Stimulated activated naive B cell treated with anti-CD40 and anti-IgM and Interleukin-4, amounts not matched to agents 10 μg/mL and 1 μg/mL and 100 μg/mL, for 72 hours (primary cell): ENCODE measurements at regions not wholly inside any gene's neighbourhood (a gene's known extent, or its start where the extent isn't known, plus 50 kb on each side); places are given as distances from the start of the nearest gene placed in this dataset.

ENCODE experiments used
- ATAC-seq, 2 donors: fragments of 150-1000 bp; cut with Tn5 transposase; replicated peaks; 2 replicates each; pipeline ENCODE4 v1.10.0; 2021; ENCODE audit warnings: moderate library complexity in 1 of 2
- DNase-seq: peaks from one replicate; pipeline ENCODE4 v3.0.0; 2021
- H3K27ac Mint-ChIP-seq: one replicate; pipeline ENCODE4 v1.8.0; 2022; ENCODE audit warnings: mild to moderate bottlenecking, mixed read lengths
- H3K27me3 Mint-ChIP-seq, 2 donors: one replicate each; pipeline ENCODE4 v1.8.0; 2022; ENCODE audit warnings: mixed read lengths in 2 of 2
- H3K36me3 Mint-ChIP-seq, 2 donors: one replicate each; pipeline ENCODE4 v1.8.0; 2022; ENCODE audit warnings: mixed read lengths in 2 of 2, mild to moderate bottlenecking in 1 of 2
- H3K4me1 Mint-ChIP-seq, 2 donors: one replicate each; pipeline ENCODE4 v1.8.0; 2022; ENCODE audit warnings: mixed read lengths in 2 of 2, mild to moderate bottlenecking in 1 of 2
- H3K4me3 Mint-ChIP-seq, 2 donors: one replicate each; pipeline ENCODE4 v1.8.0; 2022; ENCODE audit warnings: mild to moderate bottlenecking in 2 of 2, mixed read lengths in 2 of 2, moderate library complexity in 1 of 2
- H3K9me3 Mint-ChIP-seq, 2 donors: one replicate each; pipeline ENCODE4 v1.8.0; 2022; ENCODE audit warnings: mixed read lengths in 2 of 2, mild to moderate bottlenecking in 1 of 2

DNA sequence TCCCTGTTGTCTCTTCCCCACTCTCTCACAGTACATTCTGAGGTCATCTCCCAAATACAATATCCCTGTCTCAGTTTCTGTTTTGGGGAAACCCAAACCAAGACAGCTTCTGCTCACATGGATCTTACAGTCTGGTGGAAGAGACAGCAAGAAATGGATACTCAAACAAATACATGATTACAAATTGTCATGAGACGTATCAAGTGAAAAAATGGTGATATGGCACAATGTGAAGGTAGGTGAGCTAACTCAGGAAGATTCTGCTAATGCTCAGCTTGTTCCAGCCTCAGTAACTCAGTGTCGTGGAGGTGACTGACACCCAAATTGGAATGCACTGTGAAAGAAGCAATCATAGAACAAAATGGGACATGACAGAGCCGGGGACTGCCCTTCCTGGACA lies 68.3 kb downstream of the CHST1 start:
- H3K27ac Mint-ChIP-seq: no peak overlapping the region
- H3K9me3 Mint-ChIP-seq: peaks cover 4 to 6% of the 10 kb centered on the region in 2 donors
- no peaks in the 10 kb centered on the region for H3K4me1 Mint-ChIP-seq
- no peak overlapping the region for H3K4me3 Mint-ChIP-seq
- H3K36me3 Mint-ChIP-seq: no peaks in the 10 kb centered on the region
- peaks cover 5 to 8% of the 10 kb centered on the region in 2 donors for H3K27me3 Mint-ChIP-seq
- ATAC-seq (no peak), DNase-seq (no peak)

DNA sequence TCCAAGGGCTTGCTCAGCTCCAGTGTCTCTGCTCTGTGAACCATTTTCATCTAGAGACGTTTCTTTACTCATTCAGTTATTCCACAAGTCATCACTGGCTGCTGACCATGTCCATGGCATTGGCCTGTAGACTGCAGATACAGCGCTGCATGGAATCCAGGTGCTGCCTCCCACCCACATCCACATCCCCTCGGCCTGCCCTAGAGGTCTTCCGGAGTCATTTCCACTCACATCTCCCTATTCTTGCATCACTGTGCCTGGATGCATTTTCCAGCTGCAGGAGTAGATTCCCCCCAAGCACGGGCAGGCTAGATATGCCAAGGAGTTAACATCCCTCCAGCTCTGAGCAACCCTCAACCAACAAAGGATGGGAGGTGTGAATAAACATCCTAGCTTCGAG lies 68.9 kb downstream of the CHST1 start:
- no peak overlapping the region for H3K27ac Mint-ChIP-seq
- no peaks in the 10 kb centered on the region for H3K4me1 Mint-ChIP-seq
- ATAC-seq: no peak
- H3K9me3 Mint-ChIP-seq: peaks cover 4% of the 10 kb centered on the region in 2 donors
- H3K4me3 Mint-ChIP-seq: no peak overlapping the region
- no peaks in the 10 kb centered on the region for H3K36me3 Mint-ChIP-seq
- H3K27me3 Mint-ChIP-seq: peaks cover 5 to 8% of the 10 kb centered on the region in 2 donors
- DNase-seq: no peak

- H3K27ac Mint-ChIP-seq: no peak overlapping the region
- no peaks in the 10 kb centered on the region for H3K4me1 Mint-ChIP-seq
- peaks cover 6 to 8% of the 10 kb centered on the region in 2 donors for H3K27me3 Mint-ChIP-seq
- ATAC-seq (no peak), DNase-seq (no peak)
- H3K4me3 Mint-ChIP-seq: no peak overlapping the region
- no peaks in the 10 kb centered on the region for H3K36me3 Mint-ChIP-seq
- H3K9me3 Mint-ChIP-seq: peaks cover 0 to 2% of the 10 kb centered on the region in 2 donors
Measured at GRCh38 chr11:45593992-45594391, 71.4 kb downstream of the CHST1 start.

- peaks cover 13 to 15% of the 10 kb centered on the region in 2 donors for H3K27me3 Mint-ChIP-seq
- no peaks in the 10 kb centered on the region for H3K36me3 Mint-ChIP-seq
- ATAC-seq: no peak
- no peak overlapping the region for H3K27ac Mint-ChIP-seq
- peaks cover 0 to 2% of the 10 kb centered on the region in 2 donors for H3K9me3 Mint-ChIP-seq
- no peak for DNase-seq
- no peak overlapping the region for H3K4me3 Mint-ChIP-seq
- no peaks in the 10 kb centered on the region for H3K4me1 Mint-ChIP-seq
Measured at GRCh38 chr11:45592636-45593035, 72.8 kb downstream of the CHST1 start.

- Mint-ChIP-seq H3K36me3 (no peaks in the 10 kb centered on the region), H3K27ac (no peak overlapping the region), H3K9me3 (peaks cover 0 to 2% of the 10 kb centered on the region in 2 donors), H3K4me3 (no peak overlapping the region), H3K4me1 (no peaks in the 10 kb centered on the region), H3K27me3 (peaks cover 11 to 26% of the 10 kb centered on the region in 2 donors)
- DNase-seq: no peak
- ATAC-seq: no peak
Measured at GRCh38 chr11:45590743-45591142, 74.7 kb downstream of the CHST1 start.

GRCh38 chr11:45585205-45585604 lies 80.2 kb downstream of the CHST1 start:
- ATAC-seq (no peak), DNase-seq (no peak)
- no peaks in the 10 kb centered on the region for H3K4me1 Mint-ChIP-seq
- no peaks in the 10 kb centered on the region for H3K9me3 Mint-ChIP-seq
- H3K36me3 Mint-ChIP-seq: no peaks in the 10 kb centered on the region
- peaks cover 31 to 49% of the 10 kb centered on the region in 2 donors for H3K27me3 Mint-ChIP-seq
- no peak overlapping the region for H3K27ac Mint-ChIP-seq
- no peak overlapping the region for H3K4me3 Mint-ChIP-seq

DNA sequence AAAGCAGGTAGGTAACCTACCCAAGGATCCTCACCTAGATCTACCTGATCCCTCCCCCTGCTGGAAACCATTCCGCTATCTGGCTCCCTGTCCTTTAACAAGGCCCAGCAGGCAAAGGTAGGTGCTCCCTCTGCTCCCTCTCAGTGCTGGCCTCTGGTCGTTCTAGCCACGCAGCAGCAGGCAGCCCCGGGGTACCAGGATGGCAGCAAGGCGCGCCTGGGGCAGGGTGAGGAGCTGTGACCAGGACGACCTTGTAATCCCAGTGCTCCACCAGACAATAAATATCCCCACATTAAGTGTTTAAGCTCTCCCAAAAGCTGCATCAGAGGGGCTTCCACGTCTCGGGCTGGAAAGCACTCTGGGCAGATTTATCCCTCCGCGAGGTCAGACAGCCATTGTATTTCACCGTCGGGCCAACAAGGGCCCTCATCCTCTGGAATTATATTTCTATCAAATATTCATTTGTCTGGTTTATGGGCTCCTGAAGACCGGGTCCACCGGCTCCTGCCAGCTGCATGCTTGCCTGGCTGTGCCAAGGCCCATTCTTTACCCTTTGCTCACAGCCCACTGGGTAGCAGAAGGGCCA lies 81.3 kb downstream of the CHST1 start:
- Mint-ChIP-seq H3K36me3 (no peaks in the 10 kb centered on the region), H3K27me3 (peaks cover 31 to 51% of the 10 kb centered on the region in 2 donors), H3K4me1 (no peaks in the 10 kb centered on the region), H3K27ac (no peak overlapping the region), H3K9me3 (no peaks in the 10 kb centered on the region), H3K4me3 (no peak overlapping the region)
- ATAC-seq (no peak), DNase-seq (no peak)

GRCh38 chr11:45580399-45580798 lies 85.0 kb downstream of the CHST1 start:
- no peak for ATAC-seq
- Mint-ChIP-seq H3K36me3 (no peaks in the 10 kb centered on the region), H3K9me3 (no peaks in the 10 kb centered on the region), H3K4me3 (no peak overlapping the region), H3K27ac (no peak overlapping the region), H3K4me1 (no peaks in the 10 kb centered on the region), H3K27me3 (peaks cover 27 to 35% of the 10 kb centered on the region in 2 donors)
- no peak for DNase-seq

DNA sequence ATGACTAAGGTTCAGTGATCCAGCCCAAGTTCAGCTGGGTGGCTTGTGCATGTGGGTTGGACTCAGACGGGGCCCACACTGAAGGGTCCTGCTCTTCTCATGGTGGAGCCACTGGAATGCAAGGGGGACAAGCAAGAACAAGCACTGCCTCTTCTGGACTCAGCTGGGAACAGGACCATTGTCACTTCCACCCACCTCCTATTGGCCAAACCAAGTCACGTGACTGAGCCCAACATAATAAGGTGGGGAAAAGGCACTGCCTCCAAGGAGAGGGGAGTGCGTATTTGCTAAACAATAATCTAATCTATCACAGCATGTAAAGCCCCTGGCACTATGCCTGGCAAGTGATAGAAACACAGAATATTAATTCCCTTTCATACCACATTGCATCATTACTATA lies 87.1 kb downstream of the CHST1 start:
- H3K27ac Mint-ChIP-seq: no peak overlapping the region
- H3K9me3 Mint-ChIP-seq: no peaks in the 10 kb centered on the region
- no peaks in the 10 kb centered on the region for H3K36me3 Mint-ChIP-seq
- no peak overlapping the region for H3K4me3 Mint-ChIP-seq
- ATAC-seq (no peak), DNase-seq (no peak)
- H3K4me1 Mint-ChIP-seq: no peaks in the 10 kb centered on the region
- H3K27me3 Mint-ChIP-seq: peaks cover 13 to 32% of the 10 kb centered on the region in 2 donors

DNA sequence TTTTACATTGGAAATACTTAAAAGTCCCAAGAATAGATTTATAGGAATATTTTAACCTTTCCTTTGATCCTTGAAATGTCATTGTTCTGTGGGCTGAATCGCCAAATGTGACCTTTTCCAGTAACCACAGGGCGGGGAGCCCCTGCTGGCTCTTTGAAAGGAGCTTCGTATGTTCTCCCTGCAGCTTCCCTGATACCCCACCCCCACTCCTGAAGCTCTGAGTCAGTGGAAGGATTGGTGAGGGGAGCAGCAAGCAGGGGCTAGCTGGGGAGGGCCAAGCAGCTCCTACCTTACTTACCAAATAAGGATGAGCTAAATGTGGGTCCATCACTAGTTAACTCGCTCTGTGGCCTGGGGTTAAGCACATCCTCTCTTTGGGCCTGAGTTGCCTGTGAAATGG lies 87.7 kb downstream of the CHST1 start:
- no peak for DNase-seq
- no peak for ATAC-seq
- no peak overlapping the region for H3K4me3 Mint-ChIP-seq
- H3K27ac Mint-ChIP-seq: no peak overlapping the region
- peaks cover 15 to 33% of the 10 kb centered on the region in 2 donors for H3K27me3 Mint-ChIP-seq
- no peaks in the 10 kb centered on the region for H3K4me1 Mint-ChIP-seq
- no peaks in the 10 kb centered on the region for H3K36me3 Mint-ChIP-seq
- H3K9me3 Mint-ChIP-seq: no peaks in the 10 kb centered on the region

DNA sequence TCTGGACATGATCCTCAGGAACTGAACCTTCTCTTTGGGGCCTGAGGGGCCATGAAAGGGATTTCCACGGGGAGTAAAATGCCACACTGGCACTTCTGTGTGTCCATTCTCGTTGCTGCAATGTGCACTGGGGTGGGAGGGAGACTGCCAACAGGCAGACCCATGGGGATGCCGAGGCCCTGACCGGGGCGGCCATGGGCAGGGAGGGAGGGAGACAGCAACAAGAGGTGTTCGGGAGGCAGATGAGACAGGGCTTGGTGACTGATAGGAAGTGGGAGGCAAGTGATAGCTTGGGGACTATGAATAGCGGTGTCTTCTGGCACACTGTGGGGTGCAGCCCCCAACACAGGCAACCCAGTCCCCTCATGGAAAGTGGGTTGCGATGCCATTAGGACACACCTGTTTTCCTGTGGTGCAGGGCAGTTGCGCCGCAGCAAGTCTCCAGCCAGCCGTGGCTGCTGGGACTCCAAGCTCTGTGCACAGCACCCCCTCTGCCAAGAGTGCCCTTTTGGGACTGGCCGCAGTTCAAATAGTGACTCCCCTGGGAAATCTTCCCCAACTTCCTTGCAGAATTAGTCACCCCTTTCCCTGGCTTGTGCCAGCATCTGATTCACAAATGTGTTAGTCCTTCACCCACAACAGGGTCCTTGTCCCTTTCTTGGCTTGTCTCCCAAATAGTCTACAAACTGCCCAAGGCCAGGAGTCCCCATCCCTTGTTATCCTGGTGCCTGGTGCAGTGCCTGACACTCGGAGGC lies 88.8 kb downstream of the CHST1 start:
- DNase-seq: no peak
- no peak overlapping the region for H3K27ac Mint-ChIP-seq
- ATAC-seq: no peak
- H3K4me1 Mint-ChIP-seq: no peaks in the 10 kb centered on the region
- H3K27me3 Mint-ChIP-seq: peaks cover 14 to 31% of the 10 kb centered on the region in 2 donors
- H3K4me3 Mint-ChIP-seq: no peak overlapping the region
- no peaks in the 10 kb centered on the region for H3K36me3 Mint-ChIP-seq
- no peaks in the 10 kb centered on the region for H3K9me3 Mint-ChIP-seq

DNA sequence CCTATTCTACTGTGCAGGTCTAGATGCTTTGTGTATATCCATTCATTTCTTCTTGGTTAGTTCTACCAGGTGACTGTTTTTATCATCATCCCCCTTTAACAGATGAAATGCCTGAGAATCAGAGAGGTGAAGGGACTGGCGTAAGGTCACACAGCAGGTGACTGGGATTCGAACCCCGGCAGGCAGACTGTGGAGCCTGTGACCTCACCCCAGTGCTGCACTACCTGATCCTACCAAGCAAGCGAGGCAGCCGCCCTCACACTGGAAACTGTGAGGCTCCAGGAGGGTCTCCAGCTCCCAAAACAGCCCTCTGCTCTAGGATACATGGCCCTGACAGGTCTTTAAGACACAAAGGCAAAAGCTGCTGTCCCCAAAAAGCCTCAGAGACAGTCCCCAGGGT lies 91.7 kb downstream of the CHST1 start:
- H3K9me3 Mint-ChIP-seq: no peaks in the 10 kb centered on the region
- no peaks in the 10 kb centered on the region for H3K36me3 Mint-ChIP-seq
- ATAC-seq (no peak), DNase-seq (no peak)
- H3K4me1 Mint-ChIP-seq: no peaks in the 10 kb centered on the region
- H3K27me3 Mint-ChIP-seq: peaks cover 9 to 20% of the 10 kb centered on the region in 2 donors
- no peak overlapping the region for H3K27ac Mint-ChIP-seq
- no peak overlapping the region for H3K4me3 Mint-ChIP-seq

DNA sequence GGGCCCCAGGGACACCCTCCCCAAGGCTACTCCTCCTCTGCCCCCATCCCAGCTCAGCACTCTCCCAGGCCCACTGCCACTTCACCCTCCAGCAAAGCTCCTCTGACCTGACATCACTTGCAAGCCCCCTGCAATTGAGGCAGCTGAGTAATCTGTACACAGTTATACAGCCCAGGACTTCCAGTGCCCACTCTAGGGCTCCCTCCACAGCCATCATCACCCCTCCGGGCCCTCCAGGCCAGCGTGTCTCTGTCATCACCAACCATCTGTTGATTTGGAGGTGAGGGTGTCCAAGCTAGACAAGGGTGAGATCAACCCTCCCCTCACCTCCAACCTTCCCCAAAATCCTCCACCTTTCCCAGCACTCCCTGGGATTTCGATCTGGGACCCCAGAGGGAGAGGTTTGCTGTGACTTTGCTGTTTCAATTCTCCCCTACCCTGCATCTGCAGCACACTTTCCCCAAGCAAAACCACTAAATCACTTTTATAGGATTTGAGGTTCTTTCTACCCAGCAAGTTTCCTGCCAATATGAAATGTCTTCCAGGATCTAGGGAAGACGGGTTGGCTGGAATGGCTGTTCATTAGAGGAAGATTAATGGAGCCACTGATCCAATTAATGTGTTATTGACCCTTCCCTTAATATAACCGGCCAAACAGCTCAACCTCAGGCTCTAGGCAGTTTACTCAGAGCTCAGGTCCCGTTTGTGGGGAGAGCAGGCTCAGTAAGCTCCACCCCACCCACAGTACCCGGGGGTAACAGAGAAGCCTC lies 92.9 kb downstream of the CHST1 start:
- Mint-ChIP-seq H3K9me3 (no peaks in the 10 kb centered on the region), H3K4me3 (no peak overlapping the region), H3K36me3 (no peaks in the 10 kb centered on the region), H3K27ac (no peak overlapping the region), H3K4me1 (no peaks in the 10 kb centered on the region), H3K27me3 (peaks cover 9 to 20% of the 10 kb centered on the region in 2 donors)
- DNase-seq: no peak
- no peak for ATAC-seq

DNA sequence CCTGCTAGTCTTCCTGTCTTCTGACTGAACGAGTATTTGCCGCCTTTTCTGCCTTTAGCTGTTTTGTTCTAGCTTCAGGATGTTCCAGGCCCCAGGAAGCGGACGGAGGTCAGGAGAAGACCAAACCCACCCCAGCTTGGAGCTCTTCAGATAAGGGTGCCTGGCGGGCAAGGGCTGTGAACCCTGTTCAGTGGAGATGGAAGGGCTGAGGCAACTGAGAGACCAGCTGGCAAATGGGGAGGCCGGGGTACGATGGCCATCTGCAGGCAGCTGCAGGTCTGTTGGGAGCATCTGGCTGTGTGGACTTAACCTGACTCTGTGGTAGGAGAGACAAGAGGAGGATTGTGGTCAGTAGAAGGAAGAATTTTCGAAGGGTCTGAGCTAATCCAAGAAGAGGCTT lies 95.6 kb downstream of the CHST1 start:
- Mint-ChIP-seq H3K4me1 (no peaks in the 10 kb centered on the region), H3K36me3 (no peaks in the 10 kb centered on the region), H3K27me3 (peaks cover 9 to 16% of the 10 kb centered on the region in 2 donors), H3K4me3 (no peak overlapping the region), H3K9me3 (no peaks in the 10 kb centered on the region), H3K27ac (no peak overlapping the region)
- DNase-seq (no peak), ATAC-seq (no peak)

GRCh38 chr11:45568049-45568448 lies 97.4 kb downstream of the CHST1 start:
- no peaks in the 10 kb centered on the region for H3K36me3 Mint-ChIP-seq
- ATAC-seq (no peak), DNase-seq (no peak)
- no peaks in the 10 kb centered on the region for H3K9me3 Mint-ChIP-seq
- H3K27ac Mint-ChIP-seq: no peak overlapping the region
- no peaks in the 10 kb centered on the region for H3K4me1 Mint-ChIP-seq
- no peak overlapping the region for H3K4me3 Mint-ChIP-seq
- peaks cover 9 to 18% of the 10 kb centered on the region in 2 donors for H3K27me3 Mint-ChIP-seq
